Uterus (tissue), 2 donors: ENCODE measurements at regions not wholly inside any gene's neighbourhood (a gene's known extent, or its start where the extent isn't known, plus 50 kb on each side); places are given as distances from the start of the nearest gene placed in this dataset.

Experiments used
- CTCF ChIP-seq, 4 experiments: fragments of 200-600 bp in 2 of 4; fragments of 450-650 bp in 2 of 4; sonication (generic) in 2 of 4; IDR thresholded peaks; one replicate each; pipeline ENCODE4 v1.5.1; 2016 to 2019; ENCODE audit warnings: antibody characterized with exemption in 4 of 4, mild to moderate bottlenecking in 2 of 4, moderate library complexity in 1 of 4
- POLR2A ChIP-seq, 2 donors: fragments of 450-650 bp; IDR thresholded peaks; one replicate each; pipeline ENCODE4 v1.6.1; 2016; ENCODE audit warnings: antibody characterized with exemption in 2 of 2, mild to moderate bottlenecking in 1 of 2, moderate library complexity in 1 of 2

GRCh38 chr4:8723222-8723980, 130.8 kb downstream of the CPZ start:
- TF ChIP-seq CTCF (IDR thresholded peaks at IDR 0.05): no peak
- no peak for TF ChIP-seq POLR2A (IDR thresholded peaks at IDR 0.05)
